Psoas muscle (tissue), 7 donors: ENCODE measurements at regions not wholly inside any gene's neighbourhood (a gene's known extent, or its start where the extent isn't known, plus 50 kb on each side); places are given as distances from the start of the nearest gene placed in this dataset.

ENCODE experiments used
- ATAC-seq, 4 donors: fragments of 200-7000 bp; cut with Tn5 transposase; one replicate each; pipeline ENCODE4 v1.9.1; 2020; ENCODE audit warnings: moderate library complexity in 3 of 4, mild to moderate bottlenecking in 2 of 4
- DNase-seq, 2 donors: peaks; one replicate each; pipeline ENCODE4 v3.0.0-alpha.2; 2020
- H3K27ac ChIP-seq: fragments of 200-600 bp; one replicate; pipeline ENCODE4 v1.8.0; 2022
- H3K27me3 ChIP-seq, 3 donors: fragments of 200-600 bp in 1 of 3; one replicate each; pipeline versions ENCODE4 v1.6.1 to v1.8.0; 2013 to 2022; ENCODE audit warnings: low read length in 2 of 3, mild to moderate bottlenecking in 2 of 3, moderate library complexity in 1 of 3; ENCODE audit not compliant: insufficient read depth in 3 of 3
- H3K36me3 ChIP-seq, 2 donors: fragments of 200-600 bp in 1 of 2; one replicate each; pipeline versions ENCODE4 v1.6.1 to v1.8.0; 2013 to 2022; ENCODE audit warnings: low read depth in 1 of 2, mild to moderate bottlenecking in 1 of 2, moderate library complexity in 1 of 2; ENCODE audit not compliant: insufficient read depth in 1 of 2
- H3K4me1 ChIP-seq: fragments of 200-600 bp; one replicate; pipeline ENCODE4 v1.8.0; 2022
- H3K4me3 ChIP-seq: fragments of 200-600 bp; one replicate; pipeline ENCODE4 v1.8.0; 2022; ENCODE audit warnings: mild to moderate bottlenecking
- H3K9me3 ChIP-seq: fragments of 200-600 bp; one replicate; pipeline ENCODE4 v1.8.0; 2022
- WGBS, 3 donors: extraction: QIAGEN DNeasy Blood & Tissue Kit; methylation state at CpG; one replicate each; pipeline versions ENCODE4 v1.1.6 to v1.1.7; 2013; 5-methylcytosine and 5-hydroxymethylcytosine counted together
- intact Hi-C, 2 donors: fragments of 100-400 bp; cut with DNase I; formaldehyde crosslinking; loops; one replicate each; pipeline versions ENCODE4 v1.11.0 to v1.14.2; 2022
- TF ChIP-seq, protein P1 (sequence below): fragments of 200-600 bp; IDR thresholded peaks from one replicate; pipeline ENCODE4 v1.8.0; 2022; ENCODE audit warnings: antibody characterized with exemption
- donor health status: healthy with polysubstance abuse.
- donor health status: DM: no; HTN: no; CAD: no; lungs with moderate emphysema.
- donor health status: Bipolar disorder and iron deficiency.
- donor health status: healthy.
- donor health status: DM: yes; HTN: yes; CAD: no.
- donor health status: DM: no; HTN: no; CAD: no.
- donor health status: DM: yes; HTN: yes; CAD: no.

DNA sequence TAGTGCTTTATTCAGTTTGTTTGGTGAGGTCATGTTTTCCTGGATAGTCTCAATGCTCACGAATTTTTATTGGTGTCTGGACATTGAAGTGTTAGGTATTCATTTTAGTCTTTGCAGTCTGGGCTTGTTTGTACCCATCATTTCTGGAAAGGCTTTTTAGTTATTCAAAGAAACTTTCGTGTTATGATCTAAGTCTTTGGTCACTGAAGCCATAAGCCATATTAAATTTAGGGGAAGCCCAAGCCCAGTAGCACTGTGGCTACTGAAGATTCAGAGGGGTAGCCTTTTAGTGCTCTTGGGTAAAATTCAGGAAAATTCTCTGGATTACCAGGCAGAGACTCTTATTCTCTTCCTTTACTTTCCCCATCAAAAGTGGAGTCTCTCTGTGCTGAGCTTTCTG is 56.2 kb upstream of the PEX5L start:
- ATAC-seq (no peak), DNase-seq (no peak)
- no peaks in the 10 kb centered on the region for H3K27me3 ChIP-seq
- TF ChIP-seq, protein P1, sequence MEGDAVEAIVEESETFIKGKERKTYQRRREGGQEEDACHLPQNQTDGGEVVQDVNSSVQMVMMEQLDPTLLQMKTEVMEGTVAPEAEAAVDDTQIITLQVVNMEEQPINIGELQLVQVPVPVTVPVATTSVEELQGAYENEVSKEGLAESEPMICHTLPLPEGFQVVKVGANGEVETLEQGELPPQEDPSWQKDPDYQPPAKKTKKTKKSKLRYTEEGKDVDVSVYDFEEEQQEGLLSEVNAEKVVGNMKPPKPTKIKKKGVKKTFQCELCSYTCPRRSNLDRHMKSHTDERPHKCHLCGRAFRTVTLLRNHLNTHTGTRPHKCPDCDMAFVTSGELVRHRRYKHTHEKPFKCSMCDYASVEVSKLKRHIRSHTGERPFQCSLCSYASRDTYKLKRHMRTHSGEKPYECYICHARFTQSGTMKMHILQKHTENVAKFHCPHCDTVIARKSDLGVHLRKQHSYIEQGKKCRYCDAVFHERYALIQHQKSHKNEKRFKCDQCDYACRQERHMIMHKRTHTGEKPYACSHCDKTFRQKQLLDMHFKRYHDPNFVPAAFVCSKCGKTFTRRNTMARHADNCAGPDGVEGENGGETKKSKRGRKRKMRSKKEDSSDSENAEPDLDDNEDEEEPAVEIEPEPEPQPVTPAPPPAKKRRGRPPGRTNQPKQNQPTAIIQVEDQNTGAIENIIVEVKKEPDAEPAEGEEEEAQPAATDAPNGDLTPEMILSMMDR, result no peak
- no peaks in the 10 kb centered on the region for H3K4me1 ChIP-seq
- 46 to 52% (median 48%) methylated on average over 2 of the region's 2 CpGs for whole genome bisulfite sequencing, 3 donors
- H3K4me3 ChIP-seq, result no peak overlapping the region
- no peaks in the 10 kb centered on the region for H3K9me3 ChIP-seq
- no peak overlapping the region for H3K27ac ChIP-seq
- no peaks in the 10 kb centered on the region for H3K36me3 ChIP-seq
- intact Hi-C loops, result no loop called here

DNA sequence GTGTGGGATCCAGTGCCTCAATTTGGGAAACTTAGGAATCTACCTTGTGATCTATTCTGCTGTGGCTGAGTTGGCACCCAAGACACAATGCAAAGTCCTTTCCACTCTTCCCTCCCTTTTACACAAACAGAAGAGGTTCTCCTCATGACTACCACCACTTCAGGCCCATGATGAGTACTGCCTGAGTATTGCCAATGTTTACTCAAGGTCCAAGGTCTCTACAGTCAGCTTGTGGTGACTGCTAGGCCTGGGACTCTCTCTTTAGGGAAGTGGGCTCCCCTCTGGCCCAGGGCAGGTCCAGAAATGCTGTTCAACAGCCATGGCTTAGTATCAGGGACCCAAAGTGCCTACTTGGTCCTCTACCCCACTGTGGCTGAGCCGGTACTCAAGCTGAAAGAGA is 56.8 kb upstream of the PEX5L start:
- Histone ChIP-seq H3K27me3 (no peaks in the 10 kb centered on the region), H3K36me3 (no peaks in the 10 kb centered on the region), H3K4me1 (no peaks in the 10 kb centered on the region), H3K27ac (no peak overlapping the region), H3K4me3 (no peak overlapping the region), H3K9me3 (no peaks in the 10 kb centered on the region)
- TF ChIP-seq, protein P1, result no peak
- no peak for ATAC-seq
- 97 to 100% (median 100%) methylated on average over 1 of the region's 1 CpG for WGBS, 3 donors
- intact Hi-C loops, result no loop called here
- DNase-seq, result no peak

GRCh38 chr3:180097626-180098025 is 60.9 kb upstream of the PEX5L start:
- intact Hi-C loops, result no loop called here

DNA sequence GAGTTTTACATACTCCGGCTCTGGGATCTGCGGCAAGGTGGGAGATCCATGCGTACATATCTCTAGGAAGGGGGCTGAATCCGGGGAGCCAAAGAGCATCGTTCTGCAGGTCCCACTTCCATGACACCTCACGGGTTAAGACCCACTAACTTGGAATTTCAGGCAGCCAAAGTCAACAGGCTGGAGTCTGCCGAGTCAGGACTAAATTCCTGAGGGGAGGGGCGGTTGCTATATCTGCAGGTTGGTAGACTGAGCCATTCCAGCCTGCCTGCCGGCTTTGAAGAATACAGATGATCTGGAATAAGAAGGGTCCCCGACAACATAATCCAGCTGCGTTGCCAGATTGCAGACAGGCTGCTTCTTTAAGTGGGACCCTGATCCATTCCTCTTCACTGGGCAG is 65.4 kb upstream of the PEX5L start:
- no peak for DNase-seq
- Histone ChIP-seq H3K4me3 (no peak overlapping the region), H3K27me3 (no peaks in the 10 kb centered on the region), H3K36me3 (no peaks in the 10 kb centered on the region), H3K4me1 (no peaks in the 10 kb centered on the region), H3K9me3 (no peaks in the 10 kb centered on the region), H3K27ac (no peak overlapping the region)
- TF ChIP-seq, protein P1, result no peak
- ATAC-seq, result no peak
- intact Hi-C loops, result no loop called here
- 59 to 67% (median 60%) methylated on average over 11 of the region's 11 CpGs for WGBS, 3 donors

More at GRCh38 chr3:180097626-180098025, 60.9 kb upstream of the PEX5L start:
- no peak overlapping the region for H3K27ac ChIP-seq
- H3K27me3 ChIP-seq, result no peaks in the 10 kb centered on the region
- H3K4me3 ChIP-seq, result no peak overlapping the region
- H3K4me1 ChIP-seq, result no peaks in the 10 kb centered on the region
- H3K36me3 ChIP-seq, result no peaks in the 10 kb centered on the region
- TF ChIP-seq, protein P1, result no peak
- WGBS, 3 donors, result 50 to 66% (median 62%) methylated on average over 1 of the region's 1 CpG
- ATAC-seq (no peak), DNase-seq (no peak)
- H3K9me3 ChIP-seq, result no peaks in the 10 kb centered on the region

- intact Hi-C loops, result no loop called here
- no peaks in the 10 kb centered on the region for H3K36me3 ChIP-seq
- H3K9me3 ChIP-seq, result no peaks in the 10 kb centered on the region
- no peak for ATAC-seq
- no peak overlapping the region for H3K4me3 ChIP-seq
- TF ChIP-seq, protein P1, result no peak
- no peak for DNase-seq
- 71 to 83% (median 81%) methylated on average over 1 of the region's 1 CpG for WGBS, 3 donors
- H3K27me3 ChIP-seq, result no peaks in the 10 kb centered on the region
- no peaks in the 10 kb centered on the region for H3K4me1 ChIP-seq
- no peak overlapping the region for H3K27ac ChIP-seq
These were observed 65.9 kb upstream of the PEX5L start for GRCh38 chr3:180102604-180103003.
